Fibroblast of lung (primary cell): ENCODE measurements at regions not wholly inside any gene's neighbourhood (a gene's known extent, or its start where the extent isn't known, plus 50 kb on each side); places are given as distances from the start of the nearest gene placed in this dataset.

Experiments
- DNase-seq, 2 donors: peaks; one replicate each; pipeline versions ENCODE4 v3.0.0 to v3.0.0-alpha.2; 2010; ENCODE audit warnings: low read depth in 2 of 2
- H2AFZ ChIP-seq: 2 replicates; pipeline ENCODE4 v1.5.1; 2012; ENCODE audit warnings: low read length, control low read depth, inconsistent platforms
- H3K27ac ChIP-seq: 2 replicates; pipeline ENCODE4 v1.5.1; 2011; ENCODE audit warnings: low read length, control low read depth; ENCODE audit not compliant: insufficient read depth
- H3K27me3 ChIP-seq: 2 replicates; pipeline ENCODE4 v1.5.1; 2011; ENCODE audit warnings: mild to moderate bottlenecking, low read length; ENCODE audit not compliant: control insufficient read depth, insufficient read depth
- H3K36me3 ChIP-seq: 2 replicates; pipeline ENCODE4 v1.5.1; 2011; ENCODE audit warnings: low read length; ENCODE audit not compliant: control insufficient read depth, insufficient read depth
- H3K4me1 ChIP-seq: 2 replicates; pipeline ENCODE4 v1.5.1; 2011; ENCODE audit warnings: low read length; ENCODE audit not compliant: control insufficient read depth, insufficient read depth; ENCODE audit errors: extremely low read depth
- H3K4me2 ChIP-seq: 2 replicates; pipeline ENCODE4 v1.5.1; 2011; ENCODE audit warnings: low read length, control low read depth; ENCODE audit not compliant: insufficient read depth; ENCODE audit errors: extremely low read depth
- H3K4me3 ChIP-seq, 4 experiments: fragments of 200-600 bp in 1 of 4; sonication (generic) in 1 of 4; replicated peaks in 1 of 4; 2 replicates each; pipeline ENCODE4 v1.5.1; 2011 to 2016; ENCODE audit warnings: low read length in 4 of 4, low read depth in 3 of 4, mild to moderate bottlenecking in 3 of 4, control low read depth in 2 of 4, inconsistent platforms in 1 of 4, mixed read lengths in 1 of 4; ENCODE audit not compliant: insufficient read depth in 1 of 4; ENCODE audit errors: control extremely low read depth in 1 of 4
- H3K79me2 ChIP-seq: 2 replicates; pipeline ENCODE4 v1.5.1; 2012; ENCODE audit warnings: mild to moderate bottlenecking, low read length, inconsistent platforms; ENCODE audit not compliant: control insufficient read depth, insufficient read depth
- H3K9ac ChIP-seq: 2 replicates; pipeline ENCODE4 v1.5.1; 2011; ENCODE audit warnings: mild to moderate bottlenecking, low read length, control low read depth; ENCODE audit not compliant: insufficient read depth
- H3K9me3 ChIP-seq: 2 replicates; pipeline ENCODE4 v1.5.1; 2012; ENCODE audit warnings: low read depth, low read length; ENCODE audit not compliant: control insufficient read depth, insufficient read depth
- H4K20me1 ChIP-seq: 2 replicates; pipeline ENCODE4 v1.5.1; 2011; ENCODE audit warnings: low read length; ENCODE audit not compliant: control insufficient read depth, insufficient read depth; ENCODE audit errors: extremely low read depth
- EZH2 ChIP-seq: IDR thresholded peaks from 2 replicates; pipeline ENCODE4 v1.5.1; 2012; ENCODE audit warnings: low read length, control low read depth, mild to moderate bottlenecking; ENCODE audit errors: missing control alignments
- TF ChIP-seq, protein P1 (sequence below), 2 donors: IDR thresholded peaks in 1 of 2; conservative IDR thresholded peaks in 1 of 2; 1 replicate in 1 of 2; 2 replicates in 1 of 2; pipeline ENCODE4 v1.5.1; 2011 to 2012; ENCODE audit warnings: low read length in 2 of 2, control low read depth in 1 of 2, inconsistent platforms in 1 of 2, low read depth in 1 of 2, mild to moderate bottlenecking in 1 of 2

DNA sequence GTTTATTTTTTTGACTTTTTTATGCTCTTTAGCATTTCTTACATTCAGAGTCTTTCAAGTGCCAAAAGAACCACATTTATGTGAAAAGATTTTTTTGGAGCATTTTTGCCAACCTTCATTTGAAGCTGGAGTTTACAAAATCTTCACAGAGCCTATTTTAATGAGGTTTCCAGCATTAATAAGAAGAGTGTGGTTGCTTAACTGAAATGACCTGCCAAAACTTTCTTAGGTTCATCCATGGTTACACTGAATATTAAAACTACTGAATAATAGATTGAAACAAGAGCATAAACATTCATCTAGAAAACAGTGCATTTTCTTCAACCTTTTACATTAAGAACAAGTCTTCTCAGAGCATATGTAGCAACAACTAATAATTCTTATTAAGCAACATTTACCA, 672.3 kb upstream of the CXADR start:
- no peaks in the 10 kb centered on the region for H3K9me3 ChIP-seq
- H2AFZ ChIP-seq: no peak overlapping the region
- no peak for DNase-seq
- no peaks in the 10 kb centered on the region for H3K4me1 ChIP-seq
- no peaks in the 10 kb centered on the region for H3K79me2 ChIP-seq
- H3K9ac ChIP-seq: no peak overlapping the region
- no peak overlapping the region for H3K27ac ChIP-seq
- no peak overlapping the region for H3K4me2 ChIP-seq
- H4K20me1 ChIP-seq: no peaks in the 10 kb centered on the region
- H3K4me3 ChIP-seq: no peak overlapping the region
- TF ChIP-seq, protein P1, sequence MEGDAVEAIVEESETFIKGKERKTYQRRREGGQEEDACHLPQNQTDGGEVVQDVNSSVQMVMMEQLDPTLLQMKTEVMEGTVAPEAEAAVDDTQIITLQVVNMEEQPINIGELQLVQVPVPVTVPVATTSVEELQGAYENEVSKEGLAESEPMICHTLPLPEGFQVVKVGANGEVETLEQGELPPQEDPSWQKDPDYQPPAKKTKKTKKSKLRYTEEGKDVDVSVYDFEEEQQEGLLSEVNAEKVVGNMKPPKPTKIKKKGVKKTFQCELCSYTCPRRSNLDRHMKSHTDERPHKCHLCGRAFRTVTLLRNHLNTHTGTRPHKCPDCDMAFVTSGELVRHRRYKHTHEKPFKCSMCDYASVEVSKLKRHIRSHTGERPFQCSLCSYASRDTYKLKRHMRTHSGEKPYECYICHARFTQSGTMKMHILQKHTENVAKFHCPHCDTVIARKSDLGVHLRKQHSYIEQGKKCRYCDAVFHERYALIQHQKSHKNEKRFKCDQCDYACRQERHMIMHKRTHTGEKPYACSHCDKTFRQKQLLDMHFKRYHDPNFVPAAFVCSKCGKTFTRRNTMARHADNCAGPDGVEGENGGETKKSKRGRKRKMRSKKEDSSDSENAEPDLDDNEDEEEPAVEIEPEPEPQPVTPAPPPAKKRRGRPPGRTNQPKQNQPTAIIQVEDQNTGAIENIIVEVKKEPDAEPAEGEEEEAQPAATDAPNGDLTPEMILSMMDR (conservative IDR thresholded peaks at IDR 0.05 in 1 of 2, IDR thresholded peaks at IDR 0.05 in 1 of 2; ENCODE audit: low read depth in 1 of 2, low read length in 2 of 2): no peak
- TF ChIP-seq EZH2: no peak
- H3K27me3 ChIP-seq: no peaks in the 10 kb centered on the region
- H3K36me3 ChIP-seq: no peaks in the 10 kb centered on the region

DNA sequence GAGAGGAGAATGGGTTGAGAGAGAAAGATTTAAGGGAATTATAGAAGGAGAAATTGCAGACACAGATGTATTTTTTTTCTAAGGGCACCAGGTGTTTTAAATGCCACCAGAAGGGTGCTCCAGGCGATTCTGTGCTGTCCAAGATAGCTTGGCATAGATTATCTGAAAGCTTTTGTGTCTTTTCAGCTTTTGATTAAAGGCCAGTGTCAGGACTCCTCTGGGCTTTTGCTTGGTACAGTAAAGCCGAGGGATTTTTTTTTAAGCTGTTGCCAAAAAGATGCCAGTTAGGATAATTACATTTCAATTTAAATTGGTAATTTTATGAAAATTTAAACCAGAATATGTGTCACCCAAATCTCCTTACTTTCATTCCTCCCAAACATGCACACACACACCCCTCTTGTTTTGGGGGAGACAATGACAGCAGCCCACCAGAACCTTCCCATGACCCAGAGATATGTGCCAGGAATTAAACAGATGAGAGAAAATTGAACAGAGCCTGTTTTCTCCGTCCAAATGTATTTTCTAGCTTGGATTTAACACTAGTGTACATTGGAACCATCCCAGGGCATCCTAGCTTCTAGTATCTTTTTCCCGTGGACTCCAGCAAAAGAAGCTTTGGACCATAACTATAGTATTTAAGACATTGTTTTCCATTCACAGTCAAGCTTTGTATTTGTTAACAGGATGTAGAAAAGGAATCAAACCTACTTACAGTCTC, 670.7 kb upstream of the CXADR start:
- H4K20me1 ChIP-seq: no peaks in the 10 kb centered on the region
- no peak overlapping the region for H3K27ac ChIP-seq
- H3K36me3 ChIP-seq: no peaks in the 10 kb centered on the region
- H3K4me1 ChIP-seq: no peaks in the 10 kb centered on the region
- H3K4me3 ChIP-seq: no peak overlapping the region
- no peak for TF ChIP-seq EZH2
- TF ChIP-seq, protein P1 (conservative IDR thresholded peaks at IDR 0.05 in 1 of 2, IDR thresholded peaks at IDR 0.05 in 1 of 2; ENCODE audit: low read depth in 1 of 2, low read length in 2 of 2): no peak
- no peak for DNase-seq
- H3K9ac ChIP-seq: no peak overlapping the region
- H3K4me2 ChIP-seq: peak overlapping the region; percentile 56
- no peaks in the 10 kb centered on the region for H3K79me2 ChIP-seq
- H3K27me3 ChIP-seq: no peaks in the 10 kb centered on the region
- H3K9me3 ChIP-seq: no peaks in the 10 kb centered on the region
- H2AFZ ChIP-seq: peak overlapping the region; percentile 34

- H3K4me3 ChIP-seq: peak overlapping the region in 2 of 4 experiments; percentile 5 to 13
- H3K27me3 ChIP-seq: no peaks in the 10 kb centered on the region
- H3K27ac ChIP-seq: no peak overlapping the region
- no peak overlapping the region for H3K9ac ChIP-seq
- peak overlapping the region; percentile 34 for H2AFZ ChIP-seq
- H3K4me2 ChIP-seq: peak overlapping the region; percentile 56
- peak; percentile 11 to 34 for DNase-seq
- H3K79me2 ChIP-seq: no peaks in the 10 kb centered on the region
- H3K36me3 ChIP-seq: no peaks in the 10 kb centered on the region
- no peaks in the 10 kb centered on the region for H3K4me1 ChIP-seq
- H4K20me1 ChIP-seq: no peaks in the 10 kb centered on the region
- H3K9me3 ChIP-seq: no peaks in the 10 kb centered on the region
- TF ChIP-seq EZH2: no peak
- TF ChIP-seq, protein P1 (conservative IDR thresholded peaks at IDR 0.05 in 1 of 2, IDR thresholded peaks at IDR 0.05 in 1 of 2; ENCODE audit: low read depth in 1 of 2, low read length in 2 of 2): no peak
These were observed 670.2 kb upstream of the CXADR start for GRCh38 chr21:16842696-16843035.
